NOMO-1 (cell line): ENCODE measurements at regions not wholly inside any gene's neighbourhood (a gene's known extent, or its start where the extent isn't known, plus 50 kb on each side); places are given as distances from the start of the nearest gene placed in this dataset.
"Not testable (repeated sequence)": the region's sequence is repeated elsewhere in the genome, so short reads cannot be mapped to it uniquely, and the experiment has no call there.

Source experiments
- DNase-seq, 2 experiments: peaks; one replicate each; lab custom pipeline; 2025; ENCODE audit not compliant: unreplicated experiment in 2 of 2; lab: John Stamatoyannopoulos, UW

DNA sequence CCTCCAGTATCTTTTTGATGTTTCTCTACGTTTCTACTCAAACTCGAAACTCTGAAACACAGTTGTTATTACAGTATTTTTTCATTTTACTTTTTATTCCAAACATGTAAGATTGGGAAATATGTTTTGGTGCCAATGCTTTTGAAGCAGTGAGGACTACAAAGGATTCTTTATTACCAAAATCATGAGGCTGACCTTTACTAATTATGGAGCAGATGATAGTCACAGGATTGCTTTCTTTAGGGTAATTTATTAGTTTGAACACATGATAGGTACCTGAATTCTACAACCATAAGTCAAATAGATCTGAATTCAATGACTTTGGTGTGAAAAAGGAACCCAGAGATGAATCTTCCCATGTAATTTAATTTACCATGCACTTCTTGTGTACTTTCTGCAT lies 2015.1 kb upstream of the C9orf72 start:
- DNase-seq, result no peak

DNA sequence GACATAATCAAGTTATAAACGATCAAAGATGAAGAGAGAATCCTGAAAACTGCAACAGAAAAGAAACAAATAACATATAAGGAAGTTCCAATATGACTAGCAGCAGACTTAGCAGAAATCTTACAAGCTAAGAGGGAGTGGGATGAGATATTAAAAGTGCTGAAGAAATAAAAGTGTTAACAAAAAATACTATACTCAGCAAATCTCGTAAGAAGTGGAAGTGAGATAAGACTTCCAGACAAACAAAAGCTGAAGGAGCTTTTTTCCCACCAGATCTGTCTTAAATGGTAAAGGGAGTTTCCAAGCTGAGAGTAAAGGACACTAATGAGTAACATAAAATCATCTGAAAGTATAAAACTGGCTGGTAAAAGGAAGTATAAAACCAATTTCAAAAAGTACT lies 2036.0 kb upstream of the C9orf72 start:
- no peak for DNase-seq

GRCh38 chr9:29613773-29614172 lies 2040.5 kb upstream of the C9orf72 start:
- DNase-seq, result no peak

DNA sequence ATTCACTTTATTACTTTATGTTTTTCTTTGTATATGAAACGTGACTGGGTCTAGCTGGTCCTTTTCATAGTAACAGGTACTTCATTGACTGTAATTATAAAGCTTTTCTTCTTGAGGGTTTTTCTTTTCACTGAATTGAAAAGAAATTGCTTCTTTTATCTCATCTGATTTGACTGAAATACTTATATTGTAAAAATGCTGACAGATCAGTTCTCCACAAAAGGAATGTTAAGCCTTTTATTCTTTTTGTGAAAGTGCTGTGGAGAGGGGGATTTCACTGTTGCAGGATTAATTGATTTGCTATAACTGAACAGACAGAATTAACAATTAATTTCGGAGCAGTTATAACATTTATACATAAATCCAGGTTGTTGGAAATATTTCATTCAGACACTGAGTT lies 2043.6 kb upstream of the C9orf72 start:
- DNase-seq, result no peak

DNA sequence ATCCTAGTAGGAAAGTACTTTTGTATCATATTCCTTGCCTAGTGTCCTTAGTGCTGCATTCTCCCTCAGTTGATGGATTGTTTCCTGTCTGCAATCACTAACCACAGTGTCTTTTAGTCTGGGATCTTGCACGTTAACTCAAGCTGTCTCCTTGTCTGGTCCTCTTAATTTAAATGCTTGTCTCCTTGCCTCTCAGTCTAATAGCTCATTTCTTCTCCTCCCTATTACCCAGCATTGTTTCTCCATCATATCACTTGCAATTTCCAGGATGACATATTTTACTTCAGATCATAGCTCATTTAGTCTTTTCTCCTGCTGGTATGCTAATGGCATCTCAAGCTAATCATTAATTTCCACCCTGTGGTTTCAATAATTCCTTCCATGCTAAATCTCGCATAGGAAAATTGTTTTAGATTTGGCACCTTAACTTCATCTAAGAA lies 2052.0 kb upstream of the C9orf72 start:
- DNase-seq, result no peak

DNA sequence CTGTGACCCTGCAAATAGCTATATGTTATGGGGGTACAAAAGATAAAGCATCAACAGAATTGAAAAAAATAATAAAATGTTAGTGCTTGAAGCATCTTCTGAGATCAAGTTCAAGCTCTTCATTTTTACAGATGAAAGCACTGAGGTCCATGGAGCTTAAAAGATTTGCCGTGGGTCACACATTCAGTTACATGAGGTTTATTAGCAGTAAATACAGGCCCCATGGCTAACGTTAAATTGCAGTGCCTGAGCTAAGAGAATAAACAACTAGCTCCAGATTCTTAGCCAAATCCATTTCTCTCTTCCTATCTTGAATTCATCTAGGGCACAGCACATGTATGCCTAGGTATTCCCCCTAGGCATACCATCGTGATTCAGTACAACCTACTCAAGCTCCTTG lies 2052.7 kb upstream of the C9orf72 start:
- no peak for DNase-seq

DNA sequence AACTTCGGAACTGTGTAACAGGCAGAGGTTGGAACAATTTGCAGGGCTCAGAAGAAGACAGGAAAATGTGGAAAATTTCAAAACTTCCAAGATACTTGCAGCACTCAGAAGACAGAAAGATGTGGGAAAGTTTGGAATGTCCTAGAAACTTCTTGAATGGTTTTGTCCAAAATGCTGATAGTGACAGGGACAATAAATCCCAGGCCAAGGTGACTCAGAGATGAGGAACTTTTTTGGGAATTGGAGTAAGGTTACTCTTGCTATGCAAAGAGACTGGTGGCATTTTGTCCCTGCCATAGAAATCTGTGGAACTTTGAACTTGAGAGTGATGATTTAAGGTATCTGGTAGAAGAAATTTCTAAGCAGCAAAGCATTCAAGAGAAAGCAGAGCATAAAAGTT lies 2055.6 kb upstream of the C9orf72 start:
- not testable (repeated sequence) for DNase-seq

- DNase-seq, result no peak
Observed at GRCh38 chr9:29637471-29638237, 2064.4 kb upstream of the C9orf72 start.

GRCh38 chr9:29640507-29640906 lies 2067.2 kb upstream of the C9orf72 start:
- no peak for DNase-seq

DNA sequence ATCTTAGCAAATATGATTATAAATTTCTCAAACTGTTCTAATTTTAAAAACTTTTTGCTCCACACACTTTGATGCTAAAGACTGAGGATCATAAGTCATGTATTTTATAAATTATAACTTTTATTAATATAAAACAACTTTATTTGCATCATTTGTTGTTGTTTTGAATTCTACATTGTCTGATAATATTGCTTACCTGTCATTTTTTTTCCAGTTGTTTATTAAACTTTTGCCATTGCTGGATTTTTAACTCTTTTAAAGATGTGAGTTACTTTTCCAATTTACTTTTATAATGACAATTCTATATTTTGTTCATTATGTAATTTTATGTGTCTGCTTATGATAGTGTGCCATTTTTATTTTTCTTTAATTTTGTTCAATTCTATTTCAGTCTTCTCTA lies 2071.2 kb upstream of the C9orf72 start:
- DNase-seq, result no peak

DNA sequence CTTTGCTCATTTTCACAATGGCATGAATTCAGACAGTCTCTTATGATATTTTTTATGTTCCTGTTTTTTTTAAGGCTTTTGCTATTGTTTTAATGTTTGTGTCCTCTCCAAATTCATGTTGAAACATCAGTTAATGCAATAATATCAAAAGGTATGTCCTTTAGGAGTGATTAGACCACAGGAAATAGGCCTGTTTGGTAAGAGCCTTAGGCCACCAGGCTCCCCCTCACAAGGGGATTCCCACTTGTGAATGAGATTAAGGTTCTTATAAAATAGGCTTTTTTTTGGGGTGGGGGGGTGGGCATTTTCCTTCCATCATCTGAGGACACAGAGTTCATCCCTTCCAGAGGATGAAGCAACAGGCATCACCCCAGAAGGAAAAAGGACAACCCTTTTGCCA lies 2074.2 kb upstream of the C9orf72 start:
- no peak for DNase-seq

GRCh38 chr9:29648132-29648531 lies 2074.9 kb upstream of the C9orf72 start:
- no peak for DNase-seq

GRCh38 chr9:29648601-29649000 lies 2075.3 kb upstream of the C9orf72 start:
- no peak for DNase-seq

DNA sequence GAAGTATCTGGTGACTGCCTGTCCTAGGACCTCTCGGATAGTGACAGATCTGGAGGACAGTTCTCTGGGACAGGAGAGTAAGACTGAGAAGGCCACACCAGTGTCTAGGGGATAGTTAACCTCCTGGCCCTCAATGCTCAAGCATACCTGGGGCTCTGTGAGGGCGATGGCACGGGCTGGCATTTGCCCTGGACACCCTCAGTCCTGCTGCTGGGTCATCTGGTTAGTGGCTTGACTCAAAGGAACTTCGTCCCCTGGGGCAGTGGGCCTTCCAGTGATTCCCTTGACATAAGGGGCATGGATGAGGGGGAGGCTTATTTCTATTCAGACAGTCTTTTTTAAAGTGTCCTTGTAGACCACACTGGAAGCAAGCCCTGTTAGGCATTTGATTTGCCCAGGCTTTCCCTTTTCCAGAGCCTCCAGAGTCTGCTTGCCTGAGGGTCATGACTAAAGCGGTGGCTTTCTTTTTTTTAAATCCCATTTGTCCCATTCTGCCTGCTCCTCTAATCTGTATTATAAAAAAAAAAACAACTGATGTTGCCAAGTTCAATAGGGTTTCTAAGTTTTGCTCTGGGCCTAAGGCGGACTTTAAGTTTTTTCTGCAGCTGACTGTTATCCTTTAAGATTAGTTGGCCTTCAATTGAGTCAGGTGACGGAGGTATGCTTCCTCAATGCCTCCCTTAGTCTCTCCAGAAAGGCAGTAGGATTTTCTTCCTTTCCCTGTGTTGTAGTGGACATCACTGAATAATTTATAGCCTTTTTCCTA lies 2083.5 kb upstream of the C9orf72 start:
- DNase-seq, result no peak

GRCh38 chr9:29657821-29658220 lies 2084.5 kb upstream of the C9orf72 start:
- DNase-seq, result no peak

DNA sequence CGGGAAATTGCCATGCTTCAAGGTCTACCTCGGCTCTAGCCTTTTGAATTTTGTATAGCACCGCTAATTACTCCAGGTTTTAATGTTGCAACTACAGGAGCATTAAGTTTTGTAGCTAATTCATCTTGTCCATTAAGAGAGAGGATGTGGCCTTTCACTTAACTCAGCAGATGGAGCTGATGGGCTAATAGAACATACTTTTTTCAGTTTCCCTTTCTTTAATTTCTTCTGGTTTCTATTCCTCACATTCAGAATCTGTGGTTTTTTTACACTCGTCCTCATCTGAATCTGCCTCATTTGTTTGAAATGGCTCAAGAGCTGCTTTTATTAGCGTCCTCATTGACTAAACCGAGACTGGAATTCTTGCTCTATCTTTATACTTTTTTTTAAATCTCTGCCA lies 2085.7 kb upstream of the C9orf72 start:
- no peak for DNase-seq

- DNase-seq, result no peak
Observed at GRCh38 chr9:29659736-29660135, 2086.5 kb upstream of the C9orf72 start.

DNA sequence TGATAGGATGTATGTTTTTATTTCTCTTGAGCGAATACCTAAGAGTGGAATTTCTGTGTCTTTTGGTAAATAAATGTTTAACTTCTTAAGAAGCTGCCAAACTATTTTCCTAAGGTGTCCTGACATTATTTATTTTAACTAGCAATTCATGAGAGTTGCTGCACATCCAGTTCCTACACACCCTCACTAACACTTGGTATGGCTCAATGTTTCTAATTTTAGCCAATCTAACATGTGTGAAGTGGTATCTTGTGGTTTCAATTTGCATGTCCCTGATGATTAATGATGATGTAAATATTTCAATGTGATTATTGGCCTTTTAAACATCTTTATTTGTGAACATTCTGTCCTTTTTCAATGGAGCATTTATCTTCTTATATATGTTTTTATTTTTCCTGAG lies 2095.5 kb upstream of the C9orf72 start:
- DNase-seq, result no peak

DNA sequence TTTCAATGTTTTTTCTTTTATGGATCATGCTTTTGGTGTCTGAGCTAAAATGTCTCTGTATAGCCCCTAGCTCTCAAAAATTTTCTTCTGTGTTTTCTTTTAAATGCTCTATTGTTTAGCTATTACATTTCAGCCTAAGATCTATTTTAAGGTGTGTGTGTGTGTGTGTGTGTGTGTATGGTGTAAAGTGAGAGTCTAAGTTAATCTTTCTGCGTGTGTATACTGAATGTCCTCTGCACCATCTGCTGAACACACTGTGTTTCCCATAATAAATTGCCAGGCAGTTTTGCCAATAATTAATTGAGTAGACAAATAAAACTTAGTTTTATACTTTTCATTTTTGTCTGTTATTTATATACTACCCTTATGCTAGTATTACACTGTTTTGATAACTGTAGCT lies 2096.3 kb upstream of the C9orf72 start:
- DNase-seq, result no peak

DNA sequence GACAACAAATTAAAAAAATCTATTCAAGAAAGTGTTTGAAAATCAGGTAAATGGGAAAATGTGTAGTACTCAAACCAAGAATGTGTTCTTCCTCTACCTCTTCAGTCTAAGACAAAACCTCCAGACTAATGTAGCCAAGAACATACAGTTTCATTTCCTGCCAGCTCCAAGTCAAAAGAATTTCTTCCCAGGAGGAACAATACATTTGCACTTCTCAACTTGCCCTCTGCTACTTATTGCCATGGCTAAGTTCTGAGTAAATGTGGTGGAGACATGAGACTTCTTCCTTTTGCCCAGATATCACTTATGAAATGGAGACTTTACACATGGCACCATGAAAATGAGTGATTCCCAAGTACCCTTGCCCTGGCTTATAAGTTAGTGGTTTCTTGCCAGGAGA lies 2112.2 kb upstream of the C9orf72 start:
- DNase-seq, result no peak

DNA sequence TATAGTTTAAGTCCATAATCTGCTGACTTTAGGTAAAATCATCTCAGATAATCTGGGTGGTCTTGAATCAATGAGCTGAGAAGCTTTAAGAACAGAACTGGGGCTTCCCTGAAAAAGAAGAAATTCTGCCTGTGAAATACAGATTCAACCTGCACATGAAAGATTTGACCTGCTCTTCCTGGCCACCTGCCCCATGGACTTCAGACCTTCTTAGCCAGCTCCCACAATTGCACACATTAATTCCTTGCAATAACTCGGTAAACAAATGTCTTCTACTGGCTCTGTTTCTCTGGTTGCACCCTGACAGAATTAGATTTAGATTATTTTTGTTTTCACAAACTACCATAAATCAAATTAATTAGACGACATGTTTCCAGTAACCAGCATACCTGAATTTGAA lies 2117.9 kb upstream of the C9orf72 start:
- DNase-seq, result no peak

DNA sequence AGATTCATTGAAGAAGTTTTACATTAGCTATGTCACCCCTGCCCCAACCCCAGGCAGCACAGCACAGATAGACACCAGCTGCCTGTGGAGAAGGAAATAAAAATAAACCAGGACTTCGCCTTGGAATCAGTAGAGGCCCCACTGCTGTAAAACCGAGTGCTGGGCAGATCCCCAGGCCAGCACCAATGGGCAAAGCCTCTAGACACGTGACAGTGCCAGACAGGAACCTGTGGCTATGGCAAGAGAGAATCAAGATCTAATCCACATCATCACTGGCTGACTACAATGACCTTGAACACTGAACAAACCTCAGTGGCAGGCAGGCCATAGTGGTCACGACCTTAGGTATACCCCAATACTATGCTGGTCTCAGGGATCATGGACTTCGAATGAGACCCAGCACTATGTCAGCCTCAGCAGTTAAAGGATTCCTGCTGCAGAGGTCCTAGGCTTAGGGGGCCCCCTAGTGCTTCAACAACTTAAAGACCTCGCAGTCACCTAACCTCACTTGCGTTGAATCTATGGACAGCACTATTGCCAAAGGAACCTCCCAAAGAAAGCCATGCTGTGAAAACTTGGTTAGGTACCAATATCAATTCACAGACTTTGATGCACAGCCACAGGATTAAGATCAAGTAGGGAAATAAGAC lies 2118.6 kb upstream of the C9orf72 start:
- DNase-seq, result no peak
